Ishikawa (cell line): ENCODE measurements at regions not wholly inside any gene's neighbourhood (a gene's known extent, or its start where the extent isn't known, plus 50 kb on each side); places are given as distances from the start of the nearest gene placed in this dataset.

Experiments
- CEBPB ChIP-seq: IDR thresholded peaks from 2 replicates; pipeline ENCODE4 v1.6.1; 2012
- CREB1 ChIP-seq: IDR thresholded peaks from 2 replicates; pipeline ENCODE4 v1.6.1; 2012; ENCODE audit warnings: low read depth
- EGR1 ChIP-seq: IDR thresholded peaks from 2 replicates; pipeline ENCODE4 v1.6.1; 2012
- EP300 ChIP-seq: IDR thresholded peaks from 2 replicates; pipeline ENCODE4 v1.6.1; 2012; ENCODE audit warnings: borderline replicate concordance
- RAD21 ChIP-seq: IDR thresholded peaks from 2 replicates; pipeline ENCODE4 v1.6.1; 2012; ENCODE audit warnings: low read depth
- TAF1 ChIP-seq: IDR thresholded peaks from 2 replicates; pipeline ENCODE4 v1.6.1; 2012; ENCODE audit warnings: low read depth, mild to moderate bottlenecking
- TCF12 ChIP-seq: IDR thresholded peaks from 2 replicates; pipeline ENCODE4 v1.6.1; 2012; ENCODE audit warnings: low read depth
- TEAD4 ChIP-seq: IDR thresholded peaks from 2 replicates; pipeline ENCODE4 v1.6.1; 2012
- YY1 ChIP-seq: IDR thresholded peaks from 2 replicates; pipeline ENCODE4 v1.6.1; 2012; ENCODE audit warnings: low read depth
- ZBTB7A ChIP-seq: IDR thresholded peaks from 2 replicates; pipeline ENCODE4 v1.6.1; 2012; ENCODE audit warnings: low read depth
- TF ChIP-seq, protein P1 (sequence below): IDR thresholded peaks from 2 replicates; pipeline ENCODE4 v1.6.1; 2012; ENCODE audit warnings: low read depth, mild to moderate bottlenecking
- TF ChIP-seq, protein P2 (sequence below): IDR thresholded peaks from 2 replicates; pipeline ENCODE4 v1.6.1; 2012
- TF ChIP-seq, protein P3 (sequence below): IDR thresholded peaks from 2 replicates; pipeline ENCODE4 v1.6.1; 2012

DNA sequence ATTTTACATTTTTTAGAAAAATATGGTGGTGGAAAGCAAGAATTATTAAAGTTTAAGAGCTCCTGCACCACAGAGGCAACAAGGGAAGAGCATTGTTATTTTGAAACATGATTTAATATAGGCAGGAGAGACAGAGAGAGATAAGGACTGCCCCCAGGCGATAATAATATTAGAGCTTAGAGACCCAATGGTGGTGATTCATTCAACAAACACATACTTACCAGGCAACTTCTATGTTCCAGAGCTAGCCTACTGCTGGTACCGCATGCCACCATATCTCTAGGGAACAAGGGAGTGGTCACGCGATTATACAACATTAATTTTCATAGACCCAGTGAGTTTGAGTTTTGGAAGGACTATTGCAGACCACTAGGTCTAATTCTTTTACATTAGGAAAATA is 327.8 kb upstream of the SOX11 start:
- TF ChIP-seq RAD21 = no peak
- TF ChIP-seq, protein P1, sequence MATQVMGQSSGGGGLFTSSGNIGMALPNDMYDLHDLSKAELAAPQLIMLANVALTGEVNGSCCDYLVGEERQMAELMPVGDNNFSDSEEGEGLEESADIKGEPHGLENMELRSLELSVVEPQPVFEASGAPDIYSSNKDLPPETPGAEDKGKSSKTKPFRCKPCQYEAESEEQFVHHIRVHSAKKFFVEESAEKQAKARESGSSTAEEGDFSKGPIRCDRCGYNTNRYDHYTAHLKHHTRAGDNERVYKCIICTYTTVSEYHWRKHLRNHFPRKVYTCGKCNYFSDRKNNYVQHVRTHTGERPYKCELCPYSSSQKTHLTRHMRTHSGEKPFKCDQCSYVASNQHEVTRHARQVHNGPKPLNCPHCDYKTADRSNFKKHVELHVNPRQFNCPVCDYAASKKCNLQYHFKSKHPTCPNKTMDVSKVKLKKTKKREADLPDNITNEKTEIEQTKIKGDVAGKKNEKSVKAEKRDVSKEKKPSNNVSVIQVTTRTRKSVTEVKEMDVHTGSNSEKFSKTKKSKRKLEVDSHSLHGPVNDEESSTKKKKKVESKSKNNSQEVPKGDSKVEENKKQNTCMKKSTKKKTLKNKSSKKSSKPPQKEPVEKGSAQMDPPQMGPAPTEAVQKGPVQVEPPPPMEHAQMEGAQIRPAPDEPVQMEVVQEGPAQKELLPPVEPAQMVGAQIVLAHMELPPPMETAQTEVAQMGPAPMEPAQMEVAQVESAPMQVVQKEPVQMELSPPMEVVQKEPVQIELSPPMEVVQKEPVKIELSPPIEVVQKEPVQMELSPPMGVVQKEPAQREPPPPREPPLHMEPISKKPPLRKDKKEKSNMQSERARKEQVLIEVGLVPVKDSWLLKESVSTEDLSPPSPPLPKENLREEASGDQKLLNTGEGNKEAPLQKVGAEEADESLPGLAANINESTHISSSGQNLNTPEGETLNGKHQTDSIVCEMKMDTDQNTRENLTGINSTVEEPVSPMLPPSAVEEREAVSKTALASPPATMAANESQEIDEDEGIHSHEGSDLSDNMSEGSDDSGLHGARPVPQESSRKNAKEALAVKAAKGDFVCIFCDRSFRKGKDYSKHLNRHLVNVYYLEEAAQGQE = no peak
- no peak for TF ChIP-seq TAF1
- TF ChIP-seq CREB1 = no peak

DNA sequence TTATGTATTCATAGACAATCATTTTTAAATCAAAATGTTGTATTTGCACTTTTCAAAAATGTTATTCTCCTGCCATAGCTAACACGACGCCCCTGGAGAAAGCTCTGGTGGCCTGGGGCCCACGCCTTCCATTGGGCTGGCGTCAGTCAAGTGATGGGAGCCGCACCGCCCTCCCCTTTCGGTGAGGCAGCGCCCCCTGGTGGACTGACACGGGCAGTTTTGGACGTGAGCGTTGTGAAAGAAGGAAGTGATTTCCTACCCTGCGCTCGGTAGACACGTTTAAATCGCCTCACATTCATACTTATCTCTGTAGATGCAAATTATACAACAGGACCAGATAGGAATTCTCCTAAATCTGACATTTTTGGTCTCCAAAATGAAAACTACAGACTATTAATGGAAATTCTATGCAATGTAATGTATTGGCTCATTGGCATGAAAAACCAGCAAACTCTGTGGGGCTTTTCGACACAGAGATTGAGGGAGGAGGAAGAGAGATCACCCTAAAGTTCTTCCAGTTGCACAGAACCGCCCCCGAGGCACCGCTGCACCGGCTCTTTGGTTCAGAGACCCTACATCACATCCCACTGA is 326.2 kb upstream of the SOX11 start:
- TF ChIP-seq EGR1 (no peak), TEAD4 (no peak), RAD21 (peak; percentile 68), CREB1 (no peak), CEBPB (no peak)
- TF ChIP-seq, protein P2, sequence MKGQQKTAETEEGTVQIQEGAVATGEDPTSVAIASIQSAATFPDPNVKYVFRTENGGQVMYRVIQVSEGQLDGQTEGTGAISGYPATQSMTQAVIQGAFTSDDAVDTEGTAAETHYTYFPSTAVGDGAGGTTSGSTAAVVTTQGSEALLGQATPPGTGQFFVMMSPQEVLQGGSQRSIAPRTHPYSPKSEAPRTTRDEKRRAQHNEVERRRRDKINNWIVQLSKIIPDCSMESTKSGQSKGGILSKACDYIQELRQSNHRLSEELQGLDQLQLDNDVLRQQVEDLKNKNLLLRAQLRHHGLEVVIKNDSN = no peak
- TF ChIP-seq, protein P1 = no peak

DNA sequence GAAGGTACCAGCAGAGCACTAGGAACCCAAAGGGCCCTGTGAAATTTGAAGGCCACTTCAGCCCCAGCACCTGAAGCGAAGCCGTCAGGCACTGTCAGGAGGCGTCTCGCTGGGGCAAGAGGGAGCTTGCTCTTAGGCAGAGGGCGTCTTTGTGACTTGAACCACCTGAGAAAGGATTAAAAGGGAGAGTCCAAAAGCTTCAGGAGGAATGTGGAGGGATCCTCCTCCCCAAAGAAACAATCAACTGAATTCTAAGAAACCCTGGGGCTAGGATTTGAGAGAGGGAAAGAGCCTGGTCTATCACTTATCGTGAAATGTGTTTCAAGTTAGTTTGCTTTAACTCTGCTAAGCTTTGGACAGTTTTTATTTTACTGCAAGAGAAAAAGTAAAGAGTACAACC is 324.9 kb upstream of the SOX11 start:
- TF ChIP-seq, protein P1 = no peak
- TF ChIP-seq TEAD4 = no peak
- TF ChIP-seq, protein P3, sequence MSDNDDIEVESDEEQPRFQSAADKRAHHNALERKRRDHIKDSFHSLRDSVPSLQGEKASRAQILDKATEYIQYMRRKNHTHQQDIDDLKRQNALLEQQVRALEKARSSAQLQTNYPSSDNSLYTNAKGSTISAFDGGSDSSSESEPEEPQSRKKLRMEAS = no peak
- no peak for TF ChIP-seq CEBPB
- TF ChIP-seq CREB1 = no peak
- TF ChIP-seq TAF1 = no peak
- TF ChIP-seq EP300 = no peak
- TF ChIP-seq RAD21 = no peak

DNA sequence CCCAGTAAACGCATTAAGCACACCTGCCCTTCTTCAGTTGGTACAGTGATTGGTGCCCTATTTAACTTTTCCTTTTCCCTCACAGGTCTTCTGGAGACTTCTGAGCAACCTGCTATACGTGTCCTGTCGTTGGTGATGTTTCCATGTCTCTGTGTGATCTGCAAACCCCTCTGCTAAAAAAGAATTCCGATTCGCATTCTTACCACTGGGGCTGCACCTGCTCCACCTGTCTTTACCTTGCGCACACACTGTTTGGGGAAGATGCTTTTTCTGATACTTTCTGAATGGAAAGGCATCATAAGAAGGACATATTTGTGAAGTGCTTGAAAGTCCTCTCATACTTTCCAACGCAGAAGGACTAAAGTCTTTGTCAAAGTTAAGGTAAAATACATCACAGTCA is 323.9 kb upstream of the SOX11 start:
- peak; percentile 20; the same call in 1 of the 2 replicates for TF ChIP-seq RAD21
- TF ChIP-seq EP300 = no peak
- TF ChIP-seq, protein P1 = no peak
- TF ChIP-seq TEAD4 = no peak
- TF ChIP-seq YY1 = no peak

DNA sequence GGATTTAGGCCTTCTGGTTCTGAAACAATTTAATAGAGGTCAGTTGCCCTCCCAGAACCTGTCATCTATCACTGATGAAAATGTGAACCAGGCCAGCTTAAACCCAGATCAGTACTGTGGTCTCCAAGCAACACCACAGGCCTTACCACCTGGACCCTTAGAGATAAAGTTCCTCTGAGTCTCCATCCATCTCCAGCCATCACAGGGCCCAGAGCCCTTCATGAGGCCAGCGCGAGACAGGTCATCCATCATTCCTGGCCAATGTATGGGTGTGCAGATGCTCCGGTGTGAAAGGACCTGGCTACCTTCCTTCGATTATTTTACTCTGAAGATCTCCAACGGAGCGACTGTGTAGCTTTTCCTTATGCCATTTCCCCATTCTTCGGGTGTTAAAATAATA is 322.7 kb upstream of the SOX11 start:
- TF ChIP-seq ZBTB7A (no peak), CREB1 (no peak), TCF12 (no peak), TAF1 (no peak), TEAD4 (no peak), CEBPB (no peak), YY1 (no peak), EP300 (no peak)
- TF ChIP-seq, protein P2 = no peak
- TF ChIP-seq, protein P1 = no peak
- TF ChIP-seq, protein P3 = no peak
